ENCODE measurements at regions not wholly inside any gene's neighbourhood (a gene's known extent, or its start where the extent isn't known, plus 50 kb on each side); places are given as distances from the start of the nearest gene placed in this dataset.

GRCh38 chr14:53517270-53517960 is 364.3 kb upstream of the DDHD1 start:
- no peak for DNase-seq (ENCODE audit: low spot score)

- no peak for DNase-seq (ENCODE audit: low spot score)
Observed at GRCh38 chr14:53516261-53516774, 363.2 kb upstream of the DDHD1 start.

- no peak for DNase-seq (ENCODE audit: low spot score)
Observed at GRCh38 chr14:53515276-53515675, 362.2 kb upstream of the DDHD1 start.

- no peak for DNase-seq (ENCODE audit: low spot score)
Observed at GRCh38 chr14:53514197-53514596, 361.1 kb upstream of the DDHD1 start.

GRCh38 chr14:53510281-53510912 is 357.3 kb upstream of the DDHD1 start:
- no peak for DNase-seq (ENCODE audit: low spot score)

GRCh38 chr14:53509276-53510244 is 356.4 kb upstream of the DDHD1 start:
- DNase-seq (ENCODE audit: low spot score) = no peak

- no peak for DNase-seq (ENCODE audit: low spot score)
Observed at GRCh38 chr14:53501361-53502211, 348.5 kb upstream of the DDHD1 start.

- DNase-seq (ENCODE audit: low spot score) = no peak
Observed at GRCh38 chr14:53500191-53500590, 347.1 kb upstream of the DDHD1 start.

GRCh38 chr14:53496668-53497067 is 343.5 kb upstream of the DDHD1 start:
- no peak for DNase-seq (ENCODE audit: low spot score)

GRCh38 chr14:53495846-53496343 is 342.8 kb upstream of the DDHD1 start:
- no peak for DNase-seq (ENCODE audit: low spot score)

GRCh38 chr14:53494587-53494986 is 341.5 kb upstream of the DDHD1 start:
- DNase-seq (ENCODE audit: low spot score) = no peak

GRCh38 chr14:53493860-53494259 is 340.7 kb upstream of the DDHD1 start:
- DNase-seq (ENCODE audit: low spot score) = no peak

GRCh38 chr14:53493320-53493719 is 340.2 kb upstream of the DDHD1 start:
- no peak for DNase-seq (ENCODE audit: low spot score)

- no peak for DNase-seq (ENCODE audit: low spot score)
Observed at GRCh38 chr14:53491884-53492277, 338.8 kb upstream of the DDHD1 start.

GRCh38 chr14:53491256-53491883 is 338.2 kb upstream of the DDHD1 start:
- DNase-seq (ENCODE audit: low spot score) = no peak

- no peak for DNase-seq (ENCODE audit: low spot score)
Observed at GRCh38 chr14:53478174-53478573, 325.1 kb upstream of the DDHD1 start.

- no peak for DNase-seq (ENCODE audit: low spot score)
Observed at GRCh38 chr14:53473480-53473879, 320.4 kb upstream of the DDHD1 start.

- DNase-seq (ENCODE audit: low spot score) = no peak
Observed at GRCh38 chr14:53472306-53472705, 319.2 kb upstream of the DDHD1 start.

- DNase-seq (ENCODE audit: low spot score) = no peak
Observed at GRCh38 chr14:53470351-53471043, 317.4 kb upstream of the DDHD1 start.

- DNase-seq (ENCODE audit: low spot score) = no peak
Observed at GRCh38 chr14:53468876-53469275, 315.8 kb upstream of the DDHD1 start.
